Coronary artery (tissue), 2 donors: ENCODE measurements at regions not wholly inside any gene's neighbourhood (a gene's known extent, or its start where the extent isn't known, plus 50 kb on each side); places are given as distances from the start of the nearest gene placed in this dataset.
"Not testable (repeated sequence)": the region's sequence is repeated elsewhere in the genome, so short reads cannot be mapped to it uniquely, and the experiment has no call there.

Source experiments
- DNase-seq: peaks from one replicate; pipeline ENCODE4 v3.0.0-alpha.2; 2017; ENCODE audit warnings: low spot score
- H3K27ac ChIP-seq, 2 donors: fragments of 200-600 bp; sonication (generic); one replicate each; pipeline ENCODE4 v1.5.1; 2016 to 2019
- H3K4me3 ChIP-seq: fragments of 200-600 bp; sonication (generic); 2 replicates; pipeline ENCODE4 v1.5.1; 2016; ENCODE audit warnings: mild to moderate bottlenecking, moderate library complexity
- CTCF ChIP-seq: fragments of 200-600 bp; sonication (generic); IDR thresholded peaks from one replicate; pipeline ENCODE4 v1.5.1; 2019; ENCODE audit warnings: antibody characterized with exemption

DNA sequence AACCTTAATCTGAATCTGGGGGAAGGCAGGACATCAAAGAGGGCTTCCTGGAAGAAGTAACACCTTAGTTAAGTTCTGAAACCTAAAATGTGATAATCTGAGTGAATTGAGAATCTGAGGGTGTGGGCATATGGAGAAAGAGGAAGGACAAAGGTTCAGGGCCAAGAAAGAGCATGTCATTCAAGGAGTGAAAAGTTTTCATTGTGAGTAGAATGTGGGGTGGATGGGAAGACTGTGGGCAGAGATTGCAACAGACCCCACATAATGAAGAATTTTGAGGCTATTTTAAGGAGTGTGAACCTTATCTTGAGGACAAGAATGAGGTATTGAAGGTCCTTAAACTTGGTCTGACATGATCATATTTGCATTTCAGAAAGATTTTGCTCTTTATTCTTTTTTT lies 227.2 kb downstream of the PTGER3 start:
- no peak overlapping the region for H3K27ac ChIP-seq
- no peak overlapping the region for H3K4me3 ChIP-seq
- no peak for TF ChIP-seq CTCF
- no peak for DNase-seq

GRCh38 chr1:70820995-70821394 lies 226.6 kb downstream of the PTGER3 start:
- Histone ChIP-seq H3K4me3 (no peak overlapping the region), H3K27ac (no peak overlapping the region)
- DNase-seq: no peak
- no peak for TF ChIP-seq CTCF

DNA sequence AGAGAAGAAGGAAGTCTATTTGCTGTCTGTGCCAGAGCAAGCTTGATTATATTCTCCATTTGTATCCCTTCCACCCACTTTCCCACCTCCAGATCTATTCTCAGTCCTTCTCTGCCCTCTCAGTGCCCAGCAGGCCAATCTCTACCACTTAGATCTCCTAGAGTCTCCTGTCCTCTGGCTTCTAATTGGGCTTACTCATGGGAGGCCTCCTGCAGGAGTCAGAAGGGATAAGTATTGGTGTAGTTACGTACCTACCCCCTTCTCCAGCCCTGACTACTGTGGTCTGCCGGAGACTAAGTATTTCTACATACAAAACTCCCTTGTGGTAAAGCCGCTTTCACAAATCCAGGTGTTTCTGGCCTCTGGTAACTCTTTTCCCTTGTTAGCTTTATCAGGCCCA lies 221.2 kb downstream of the PTGER3 start:
- H3K27ac ChIP-seq: no peak overlapping the region
- TF ChIP-seq CTCF: no peak
- no peak for DNase-seq

DNA sequence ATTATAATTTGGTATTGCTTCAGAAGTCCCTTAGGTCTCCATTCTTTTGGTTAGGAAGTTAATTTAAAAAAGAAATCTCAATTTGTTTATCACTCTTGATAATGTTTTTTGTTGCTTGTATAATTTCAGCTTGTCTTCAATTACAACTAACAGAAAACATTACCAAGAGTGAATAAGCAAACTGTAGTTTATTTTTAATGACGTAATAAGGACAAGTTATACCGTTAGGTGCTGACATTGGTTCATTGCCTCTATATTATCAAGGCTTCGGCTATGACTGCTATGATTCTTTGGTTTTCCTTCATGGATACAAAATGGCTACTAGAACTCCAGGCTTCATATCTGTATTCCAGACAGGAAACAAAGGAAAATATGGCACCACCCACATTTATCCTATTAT lies 220.6 kb downstream of the PTGER3 start:
- H3K4me3 ChIP-seq: no peak overlapping the region
- no peak for DNase-seq
- TF ChIP-seq CTCF: no peak
- H3K27ac ChIP-seq: no peak overlapping the region

More for the DNA sequence above, 221.2 kb downstream of the PTGER3 start:
- no peak overlapping the region for H3K4me3 ChIP-seq

DNA sequence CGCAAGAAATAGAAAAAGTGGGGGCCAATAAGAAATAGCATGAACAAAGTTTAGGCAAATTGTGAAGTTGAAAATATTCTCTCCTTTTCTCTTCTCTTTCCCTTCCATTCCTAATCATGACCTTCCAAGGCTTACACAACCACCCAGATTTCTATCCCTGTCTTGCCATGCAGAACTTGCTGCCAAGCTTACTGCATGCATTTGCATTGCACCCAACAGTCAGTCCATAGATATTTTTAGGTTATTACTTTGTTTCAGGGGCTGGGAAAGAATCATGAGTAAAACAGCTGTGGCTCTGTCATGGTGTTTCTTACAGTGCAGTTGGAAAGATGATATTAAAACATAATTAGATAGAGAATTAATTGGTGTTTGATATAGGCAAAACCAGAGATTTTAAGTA lies 219.4 kb downstream of the PTGER3 start:
- H3K27ac ChIP-seq: no peak overlapping the region
- TF ChIP-seq CTCF: no peak
- no peak for DNase-seq
- H3K4me3 ChIP-seq: no peak overlapping the region

GRCh38 chr1:70834365-70834764 lies 213.3 kb downstream of the PTGER3 start:
- not testable (repeated sequence) for H3K4me3 ChIP-seq, DNase-seq, H3K27ac ChIP-seq

DNA sequence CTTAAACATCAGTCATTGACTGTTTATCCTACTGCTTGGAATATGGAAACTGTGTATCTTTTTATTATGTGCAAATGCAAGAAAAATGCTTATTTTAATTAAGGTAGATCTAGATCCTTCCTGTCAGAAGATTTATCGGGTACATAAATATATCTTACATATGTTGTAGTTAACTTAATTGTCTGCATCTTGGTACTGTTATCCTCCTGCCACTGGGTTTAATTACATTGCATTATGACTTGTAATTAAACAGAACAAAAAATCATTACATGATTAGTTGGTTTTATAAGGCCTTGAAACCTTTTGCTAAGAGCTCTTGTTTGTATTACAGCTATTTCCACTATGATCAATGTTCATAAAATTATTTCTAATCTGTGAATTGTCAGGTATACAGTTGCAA lies 211.2 kb downstream of the PTGER3 start:
- no peak for TF ChIP-seq CTCF
- no peak for DNase-seq
- no peak overlapping the region for H3K4me3 ChIP-seq
- H3K27ac ChIP-seq: no peak overlapping the region
